ENCODE measurements at regions not wholly inside any gene's neighbourhood (a gene's known extent, or its start where the extent isn't known, plus 50 kb on each side); places are given as distances from the start of the nearest gene placed in this dataset.

DNA sequence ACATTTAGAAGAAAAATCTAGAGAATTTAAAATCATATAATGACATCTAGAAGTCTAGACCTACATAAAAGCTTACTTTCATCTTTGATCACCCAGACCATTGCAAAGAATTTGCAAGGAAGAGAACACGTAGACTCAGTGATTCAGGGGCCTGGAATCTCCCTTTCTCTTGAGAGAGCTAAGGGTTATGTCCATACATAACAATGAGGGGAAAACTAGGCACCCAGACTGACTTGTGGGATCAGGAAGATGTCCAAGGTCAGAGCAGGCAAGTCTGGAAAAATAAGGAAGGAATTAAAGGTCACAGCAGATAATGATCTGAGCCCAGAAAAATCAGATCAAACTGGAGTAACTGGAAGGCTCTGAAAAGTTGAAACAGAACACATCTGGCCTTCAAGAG lies 198.4 kb upstream of the SFRP2 start:
- TF ChIP-seq, protein P1, sequence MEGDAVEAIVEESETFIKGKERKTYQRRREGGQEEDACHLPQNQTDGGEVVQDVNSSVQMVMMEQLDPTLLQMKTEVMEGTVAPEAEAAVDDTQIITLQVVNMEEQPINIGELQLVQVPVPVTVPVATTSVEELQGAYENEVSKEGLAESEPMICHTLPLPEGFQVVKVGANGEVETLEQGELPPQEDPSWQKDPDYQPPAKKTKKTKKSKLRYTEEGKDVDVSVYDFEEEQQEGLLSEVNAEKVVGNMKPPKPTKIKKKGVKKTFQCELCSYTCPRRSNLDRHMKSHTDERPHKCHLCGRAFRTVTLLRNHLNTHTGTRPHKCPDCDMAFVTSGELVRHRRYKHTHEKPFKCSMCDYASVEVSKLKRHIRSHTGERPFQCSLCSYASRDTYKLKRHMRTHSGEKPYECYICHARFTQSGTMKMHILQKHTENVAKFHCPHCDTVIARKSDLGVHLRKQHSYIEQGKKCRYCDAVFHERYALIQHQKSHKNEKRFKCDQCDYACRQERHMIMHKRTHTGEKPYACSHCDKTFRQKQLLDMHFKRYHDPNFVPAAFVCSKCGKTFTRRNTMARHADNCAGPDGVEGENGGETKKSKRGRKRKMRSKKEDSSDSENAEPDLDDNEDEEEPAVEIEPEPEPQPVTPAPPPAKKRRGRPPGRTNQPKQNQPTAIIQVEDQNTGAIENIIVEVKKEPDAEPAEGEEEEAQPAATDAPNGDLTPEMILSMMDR (IDR thresholded peaks at IDR 0.05) = no peak
- no peak for TF ChIP-seq POLR2A (IDR thresholded peaks at IDR 0.05)

Data from sigmoid colon (tissue), 3 donors.